Tibial nerve (tissue), 3 donors: ENCODE measurements at regions not wholly inside any gene's neighbourhood (a gene's known extent, or its start where the extent isn't known, plus 50 kb on each side); places are given as distances from the start of the nearest gene placed in this dataset.

Experiments used
- POLR2A ChIP-seq, 2 donors: fragments of 450-650 bp; IDR thresholded peaks; one replicate each; pipeline ENCODE4 v1.6.1; 2017; ENCODE audit warnings: antibody characterized with exemption in 2 of 2, mild to moderate bottlenecking in 2 of 2, moderate library complexity in 2 of 2
- TF ChIP-seq, protein P1 (sequence below), 5 experiments: fragments of 200-600 bp in 3 of 5; fragments of 450-650 bp in 2 of 5; sonication (generic) in 3 of 5; IDR thresholded peaks; one replicate each; pipeline ENCODE4 v1.5.1; 2016 to 2019; ENCODE audit warnings: antibody characterized with exemption in 5 of 5, mild to moderate bottlenecking in 3 of 5, moderate library complexity in 2 of 5

DNA sequence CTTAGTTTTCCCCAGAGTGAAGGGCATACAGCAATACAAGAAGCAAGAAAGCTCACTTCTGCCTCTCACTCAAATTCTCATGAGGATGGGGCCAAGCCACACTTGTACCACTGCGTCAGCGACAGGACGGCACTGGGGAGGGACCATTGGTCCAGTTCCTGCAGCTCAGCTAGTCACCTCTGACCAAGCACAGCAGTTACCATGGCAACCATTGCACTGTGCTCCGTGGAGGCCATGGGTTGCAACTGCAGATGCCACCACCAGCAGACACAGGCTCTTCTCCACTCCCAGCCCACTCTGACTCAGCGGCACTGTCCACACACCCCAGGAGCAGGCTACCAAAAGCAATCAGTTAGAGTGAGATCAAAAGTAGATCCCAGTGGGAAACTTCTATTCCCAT lies 441.1 kb upstream of the ARID1B start:
- TF ChIP-seq, protein P1, sequence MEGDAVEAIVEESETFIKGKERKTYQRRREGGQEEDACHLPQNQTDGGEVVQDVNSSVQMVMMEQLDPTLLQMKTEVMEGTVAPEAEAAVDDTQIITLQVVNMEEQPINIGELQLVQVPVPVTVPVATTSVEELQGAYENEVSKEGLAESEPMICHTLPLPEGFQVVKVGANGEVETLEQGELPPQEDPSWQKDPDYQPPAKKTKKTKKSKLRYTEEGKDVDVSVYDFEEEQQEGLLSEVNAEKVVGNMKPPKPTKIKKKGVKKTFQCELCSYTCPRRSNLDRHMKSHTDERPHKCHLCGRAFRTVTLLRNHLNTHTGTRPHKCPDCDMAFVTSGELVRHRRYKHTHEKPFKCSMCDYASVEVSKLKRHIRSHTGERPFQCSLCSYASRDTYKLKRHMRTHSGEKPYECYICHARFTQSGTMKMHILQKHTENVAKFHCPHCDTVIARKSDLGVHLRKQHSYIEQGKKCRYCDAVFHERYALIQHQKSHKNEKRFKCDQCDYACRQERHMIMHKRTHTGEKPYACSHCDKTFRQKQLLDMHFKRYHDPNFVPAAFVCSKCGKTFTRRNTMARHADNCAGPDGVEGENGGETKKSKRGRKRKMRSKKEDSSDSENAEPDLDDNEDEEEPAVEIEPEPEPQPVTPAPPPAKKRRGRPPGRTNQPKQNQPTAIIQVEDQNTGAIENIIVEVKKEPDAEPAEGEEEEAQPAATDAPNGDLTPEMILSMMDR (IDR thresholded peaks at IDR 0.05), result no peak
- TF ChIP-seq POLR2A (IDR thresholded peaks at IDR 0.05), result no peak
